HG03066 (cell line): ENCODE measurements at regions not wholly inside any gene's neighbourhood (a gene's known extent, or its start where the extent isn't known, plus 50 kb on each side); places are given as distances from the start of the nearest gene placed in this dataset.
"Not testable (repeated sequence)": the region's sequence is repeated elsewhere in the genome, so short reads cannot be mapped to it uniquely, and the experiment has no call there.

Source experiments
- ATAC-seq: cut with Tn5 transposase; IDR thresholded peaks from one replicate; pipeline ENCODE4 v1.9.1; 2021; ENCODE audit warnings: low read depth; ENCODE audit not compliant: unreplicated experiment

GRCh38 chr7:6986892-6987291 is 160.8 kb upstream of the CCZ1B start:
- not testable (repeated sequence) for ATAC-seq

- not testable (repeated sequence) for ATAC-seq
These were observed 162.5 kb upstream of the CCZ1B start for GRCh38 chr7:6988608-6989007.

- not testable (repeated sequence) for ATAC-seq
These were observed 163.9 kb upstream of the CCZ1B start for GRCh38 chr7:6989968-6990367.

GRCh38 chr7:6990426-6991152 is 164.5 kb upstream of the CCZ1B start:
- ATAC-seq = not testable (repeated sequence)

DNA sequence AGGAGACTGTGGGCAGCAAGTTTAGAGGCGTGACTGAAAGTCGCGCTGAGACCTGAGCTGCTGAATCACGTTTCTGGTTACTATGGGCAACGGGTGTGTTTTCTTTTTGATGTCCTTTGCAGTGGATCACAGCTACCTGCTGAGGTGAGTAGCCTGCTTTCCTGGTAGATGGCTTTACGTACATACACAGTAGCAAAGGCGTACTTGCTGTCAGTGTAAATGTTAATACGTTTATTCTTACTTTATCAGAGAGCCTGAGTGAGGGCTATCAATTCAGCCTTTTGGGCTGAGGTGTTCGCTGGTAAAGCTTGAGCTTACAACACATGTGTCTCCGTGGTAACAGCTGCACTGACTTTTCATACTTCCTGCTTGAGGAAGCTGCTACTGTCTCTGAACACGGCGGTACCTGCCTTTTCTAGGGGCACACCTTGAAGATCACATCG is 165.1 kb upstream of the CCZ1B start:
- ATAC-seq = not testable (repeated sequence)

DNA sequence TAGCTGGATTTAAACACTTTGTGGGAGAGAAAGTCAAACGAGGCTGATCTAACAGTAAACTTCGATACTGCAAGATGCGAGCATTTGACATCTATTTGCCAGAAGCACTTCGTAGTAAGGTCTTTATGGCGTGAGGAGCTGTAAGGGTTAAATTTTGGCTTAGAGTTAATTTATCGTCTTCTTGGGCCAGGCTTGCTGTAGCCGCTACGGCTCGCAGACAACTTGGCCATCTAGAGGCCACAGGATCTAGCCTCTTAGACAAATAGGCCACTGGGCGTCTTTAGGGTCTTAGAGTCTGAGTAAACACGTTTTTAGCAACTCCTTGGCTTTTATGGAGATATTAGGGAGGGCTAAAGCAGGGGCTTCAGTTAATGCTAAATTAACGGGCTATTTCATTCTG is 165.6 kb upstream of the CCZ1B start:
- ATAC-seq = not testable (repeated sequence)

- not testable (repeated sequence) for ATAC-seq
These were observed 166.1 kb upstream of the CCZ1B start for GRCh38 chr7:6992133-6992532.

GRCh38 chr7:6995026-6995425 is 169.0 kb upstream of the CCZ1B start:
- ATAC-seq = not testable (repeated sequence)

DNA sequence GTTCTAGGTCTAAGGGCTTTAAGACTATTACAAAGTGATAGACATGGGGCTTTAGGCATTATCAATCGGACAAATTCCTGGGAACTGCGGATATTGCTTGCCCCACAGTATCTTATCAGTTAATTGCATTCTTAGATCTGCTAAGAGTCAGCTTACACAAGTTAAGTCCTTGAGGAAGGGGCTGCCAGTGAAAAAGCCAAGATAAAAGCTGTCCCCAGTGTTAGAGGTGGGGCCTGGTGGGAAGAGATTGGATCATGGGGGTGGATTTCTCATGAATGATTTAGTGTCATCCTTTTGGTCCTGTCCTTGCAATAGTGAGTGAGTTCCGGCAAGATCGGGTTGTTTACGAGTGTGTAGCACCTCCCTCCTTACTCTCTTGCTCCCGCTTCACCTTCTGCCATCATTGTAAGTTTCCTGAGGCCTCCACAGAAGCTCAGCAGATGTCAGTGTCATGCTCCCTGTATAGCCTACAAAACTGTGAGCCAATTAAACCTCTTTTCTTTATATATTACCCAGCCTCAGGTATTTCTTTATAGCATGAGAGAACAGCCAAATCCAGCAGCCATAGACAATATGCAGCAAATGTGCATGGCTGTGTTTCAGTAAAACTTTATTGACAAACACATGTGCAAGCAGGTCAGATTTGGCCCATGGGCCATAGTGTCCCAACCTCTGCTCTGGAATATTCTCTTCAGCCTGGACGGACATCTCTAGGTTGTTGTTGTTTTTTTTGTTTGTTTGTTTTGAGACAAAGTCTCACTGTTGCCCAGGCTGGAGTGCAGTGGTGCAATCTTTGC is 169.6 kb upstream of the CCZ1B start:
- not testable (repeated sequence) for ATAC-seq

DNA sequence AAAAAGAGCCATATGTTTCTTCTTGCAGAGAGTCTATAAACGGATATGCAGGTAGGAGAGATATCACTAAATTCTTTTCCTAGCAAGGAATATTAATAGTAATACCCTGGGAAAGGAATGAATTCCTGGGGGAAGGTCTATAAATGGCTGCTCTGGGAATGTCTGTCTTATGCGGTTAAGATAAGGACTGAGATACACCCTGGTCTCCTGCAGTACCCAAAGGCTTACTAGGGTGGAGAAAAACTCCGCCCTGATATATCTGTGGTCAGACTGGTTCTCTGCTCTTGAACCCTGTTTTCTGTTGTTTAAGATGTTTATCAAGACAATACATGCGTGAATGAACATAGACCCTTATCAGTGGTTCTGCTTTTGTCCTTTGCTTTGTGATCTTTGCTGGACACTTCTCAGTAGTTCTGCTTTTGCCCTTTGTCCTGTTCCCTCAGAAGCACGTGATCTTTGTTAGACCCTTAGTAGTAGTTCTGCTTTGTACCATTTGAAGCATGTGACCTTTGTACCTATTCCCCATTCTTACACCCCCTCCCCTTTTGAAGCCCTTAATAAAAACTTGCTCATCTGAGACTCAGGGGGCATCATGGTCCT is 173.1 kb upstream of the CCZ1B start:
- not testable (repeated sequence) for ATAC-seq

DNA sequence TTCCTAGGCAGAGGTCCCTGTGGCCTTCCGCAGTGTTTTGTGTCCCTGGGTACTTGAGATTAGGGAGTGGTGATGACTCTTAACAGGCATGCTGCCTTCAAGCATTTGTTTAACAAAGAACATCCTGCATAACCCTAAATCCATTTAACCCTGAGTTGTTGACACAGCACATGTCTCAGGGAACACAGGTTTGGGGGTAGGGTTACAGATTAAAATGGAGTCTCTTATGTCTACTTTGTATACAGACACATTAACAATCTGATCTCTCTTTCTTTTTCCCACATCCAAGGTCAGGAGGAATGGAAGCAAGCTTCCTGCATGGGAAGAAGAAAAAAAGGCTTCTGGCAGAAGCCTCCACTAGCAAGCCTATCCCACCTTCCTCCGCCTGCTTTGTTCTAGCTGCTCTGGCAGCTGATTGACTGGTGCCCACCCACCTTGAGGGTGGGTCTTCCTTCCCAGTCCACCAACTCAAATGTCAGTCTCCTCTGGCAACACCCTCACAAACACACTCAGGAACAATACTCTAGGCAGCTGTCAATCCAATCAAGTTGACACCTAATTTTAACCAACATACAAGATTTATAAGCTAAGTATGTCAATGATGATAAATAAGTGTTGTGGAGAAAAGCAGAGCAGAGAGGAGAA is 176.5 kb upstream of the CCZ1B start:
- no peak for ATAC-seq

DNA sequence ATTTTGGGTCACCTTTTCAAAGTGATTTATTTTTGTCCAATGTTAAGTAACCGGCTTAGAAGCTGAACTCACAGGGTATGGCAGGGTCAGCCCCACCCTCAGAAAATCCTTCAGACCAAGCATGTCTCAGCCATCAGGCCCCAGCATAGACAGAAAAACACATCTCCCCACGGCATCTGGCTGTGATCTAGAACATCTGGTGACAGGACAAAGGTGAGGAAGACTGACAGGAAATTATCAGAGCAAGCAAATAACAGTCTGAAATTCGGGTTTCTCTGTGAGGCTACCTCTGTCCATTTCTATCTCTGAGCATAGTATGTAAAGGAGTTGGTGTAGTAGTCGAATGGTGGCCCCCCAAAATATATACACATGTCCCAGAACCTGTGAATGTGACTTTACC is 177.0 kb upstream of the C1GALT1 start:
- no peak for ATAC-seq

DNA sequence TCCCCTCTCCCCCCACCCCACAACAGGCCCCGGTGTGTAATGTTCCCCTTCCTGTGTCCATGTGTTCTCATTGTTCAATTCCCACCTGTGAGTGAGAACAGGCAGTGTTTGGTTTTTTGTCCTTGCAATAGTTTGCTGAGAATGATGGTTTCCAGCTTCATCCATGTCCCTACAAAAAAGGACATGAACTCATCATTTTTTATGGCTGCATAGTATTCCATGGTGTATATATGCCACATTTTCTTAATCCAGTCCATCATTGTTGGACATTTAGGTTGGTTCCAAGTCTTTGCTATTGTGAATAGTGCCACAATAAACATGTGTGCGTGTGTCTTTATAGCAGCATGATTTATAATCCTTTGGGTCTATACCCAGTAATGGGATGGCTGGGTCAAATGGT is 176.4 kb upstream of the C1GALT1 start:
- ATAC-seq = not testable (repeated sequence)

DNA sequence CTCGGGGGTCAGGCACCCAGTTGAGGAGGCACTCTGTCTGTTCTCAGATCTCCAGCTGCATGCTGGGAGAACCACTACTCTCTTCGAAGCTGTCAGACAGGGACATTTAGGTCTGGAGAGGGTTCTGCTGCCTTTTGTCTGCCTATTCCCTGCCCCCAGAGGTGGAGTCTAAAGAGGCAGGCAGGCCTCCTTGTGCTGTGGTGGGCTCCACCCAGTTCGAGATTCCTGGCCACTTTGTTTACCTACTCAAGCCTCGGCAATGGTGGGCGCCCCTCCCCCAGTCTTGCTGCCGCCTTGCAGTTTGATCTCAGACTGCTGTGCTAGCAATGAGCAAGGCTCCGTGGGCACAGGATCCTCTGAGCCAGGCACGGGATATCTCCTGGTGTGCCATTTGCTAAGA is 171.1 kb upstream of the C1GALT1 start:
- not testable (repeated sequence) for ATAC-seq

GRCh38 chr7:7011751-7012150 is 170.6 kb upstream of the C1GALT1 start:
- not testable (repeated sequence) for ATAC-seq

DNA sequence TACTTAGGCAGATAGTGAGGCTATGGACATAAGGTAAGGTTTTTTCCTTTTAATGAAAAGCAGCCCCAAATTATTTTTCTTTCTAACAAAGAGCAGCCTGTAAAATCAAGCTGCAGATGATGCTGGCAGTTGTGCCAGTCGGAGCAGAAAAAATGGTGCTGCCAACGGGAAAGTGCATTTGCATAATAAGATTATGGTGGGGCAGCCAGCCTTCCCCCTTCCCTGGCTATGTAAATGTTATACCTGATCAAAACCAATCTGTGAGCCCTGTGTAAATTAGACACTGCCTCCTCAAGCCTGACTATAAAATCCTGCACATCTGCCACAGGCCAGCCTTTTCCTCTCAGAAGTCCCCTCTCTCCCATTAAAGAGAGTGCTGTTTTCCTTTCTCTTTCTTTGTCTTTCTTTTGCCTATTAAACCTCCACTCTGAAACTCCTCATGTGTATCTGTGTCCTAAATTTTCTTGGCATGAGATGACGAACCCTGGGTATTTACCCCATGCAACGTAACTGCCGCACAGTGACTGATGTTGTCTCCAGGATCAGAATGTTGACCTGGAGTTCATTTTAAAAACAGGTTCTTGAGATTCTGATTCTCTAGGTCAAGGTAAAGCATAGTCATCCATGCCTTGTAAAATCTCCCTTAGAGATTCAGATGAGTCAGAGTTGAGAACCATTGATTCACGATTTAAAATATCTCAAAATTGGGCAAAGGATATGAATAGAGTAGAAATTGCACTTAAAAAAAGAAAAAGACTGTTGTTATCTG is 167.3 kb upstream of the C1GALT1 start:
- ATAC-seq = no peak

DNA sequence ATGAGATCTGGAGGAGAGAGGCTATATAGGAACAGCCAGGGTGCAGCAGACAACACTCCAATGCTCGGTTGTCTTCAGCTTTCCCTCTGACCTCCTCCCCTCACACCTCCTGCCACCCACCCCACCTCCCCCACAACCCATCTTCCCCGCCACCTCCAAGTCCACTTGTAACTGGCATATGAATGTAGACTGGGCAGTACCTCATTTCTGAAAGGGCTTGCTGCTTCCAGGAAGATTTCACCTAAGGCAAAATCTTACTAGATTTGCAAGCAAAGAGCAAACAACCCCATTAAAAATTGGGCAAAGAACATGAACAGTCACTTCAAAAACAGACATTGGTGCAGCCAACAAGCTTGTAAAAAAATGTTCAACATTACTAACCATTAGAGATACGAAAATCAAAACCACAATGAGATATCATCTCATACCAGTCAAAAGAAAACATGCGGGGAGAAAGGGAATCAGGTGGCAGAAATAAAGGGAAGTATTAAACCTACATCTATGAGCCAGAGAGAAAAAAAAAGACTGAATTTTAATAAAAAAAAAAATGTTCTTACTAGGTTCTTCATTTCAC is 164.6 kb upstream of the C1GALT1 start:
- no peak for ATAC-seq

DNA sequence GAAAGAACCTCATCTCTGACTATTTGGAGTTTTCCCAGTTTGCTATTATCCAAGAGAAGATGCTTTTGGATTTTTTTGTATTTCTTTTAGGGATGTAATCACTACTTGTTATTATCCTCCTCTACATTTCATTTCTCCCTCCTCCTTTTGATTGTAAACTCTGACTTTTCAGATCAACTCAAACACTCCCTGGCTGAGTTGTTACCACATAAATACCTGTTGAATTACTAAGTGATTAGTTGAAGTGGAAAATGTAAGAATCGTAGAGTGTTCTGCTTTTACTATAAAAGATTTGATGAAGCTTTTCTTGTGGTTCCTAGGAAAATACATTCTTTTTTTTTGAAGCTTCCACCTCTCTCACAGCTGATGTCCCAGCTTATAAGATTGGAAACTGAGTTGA is 164.1 kb upstream of the C1GALT1 start:
- no peak for ATAC-seq

DNA sequence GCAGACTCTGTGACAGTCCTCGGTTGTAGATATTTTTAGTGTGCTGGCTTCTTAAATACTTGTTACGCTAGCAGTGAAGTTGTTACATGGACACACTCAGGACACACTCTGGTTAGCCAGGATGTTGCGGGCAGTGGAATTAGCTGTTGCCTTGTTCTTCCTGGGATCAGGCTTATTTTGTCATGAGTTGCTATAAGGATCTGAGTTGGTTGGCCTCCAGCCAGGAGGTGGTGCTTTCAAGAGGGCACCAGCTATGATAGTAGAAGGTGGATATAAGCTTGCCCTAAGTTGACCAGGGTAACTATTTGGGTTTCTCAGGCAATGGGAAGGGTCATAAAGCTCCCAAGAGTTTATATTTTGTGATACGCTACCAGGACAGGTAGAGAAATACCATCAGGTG is 150.1 kb upstream of the C1GALT1 start:
- no peak for ATAC-seq

- no peak for ATAC-seq
These were observed 146.5 kb upstream of the C1GALT1 start for GRCh38 chr7:7035851-7036250.
